Medulla oblongata (tissue), 1 donor: ENCODE measurements at regions not wholly inside any gene's neighbourhood (a gene's known extent, or its start where the extent isn't known, plus 50 kb on each side); places are given as distances from the start of the nearest gene placed in this dataset.
"Not testable (repeated sequence)": the region's sequence is repeated elsewhere in the genome, so short reads cannot be mapped to it uniquely, and the experiment has no call there.

Experiments used
- DNase-seq: peaks from one replicate; pipeline ENCODE4 v3.0.0-alpha.2; 2015; ENCODE audit errors: extremely low spot score

DNA sequence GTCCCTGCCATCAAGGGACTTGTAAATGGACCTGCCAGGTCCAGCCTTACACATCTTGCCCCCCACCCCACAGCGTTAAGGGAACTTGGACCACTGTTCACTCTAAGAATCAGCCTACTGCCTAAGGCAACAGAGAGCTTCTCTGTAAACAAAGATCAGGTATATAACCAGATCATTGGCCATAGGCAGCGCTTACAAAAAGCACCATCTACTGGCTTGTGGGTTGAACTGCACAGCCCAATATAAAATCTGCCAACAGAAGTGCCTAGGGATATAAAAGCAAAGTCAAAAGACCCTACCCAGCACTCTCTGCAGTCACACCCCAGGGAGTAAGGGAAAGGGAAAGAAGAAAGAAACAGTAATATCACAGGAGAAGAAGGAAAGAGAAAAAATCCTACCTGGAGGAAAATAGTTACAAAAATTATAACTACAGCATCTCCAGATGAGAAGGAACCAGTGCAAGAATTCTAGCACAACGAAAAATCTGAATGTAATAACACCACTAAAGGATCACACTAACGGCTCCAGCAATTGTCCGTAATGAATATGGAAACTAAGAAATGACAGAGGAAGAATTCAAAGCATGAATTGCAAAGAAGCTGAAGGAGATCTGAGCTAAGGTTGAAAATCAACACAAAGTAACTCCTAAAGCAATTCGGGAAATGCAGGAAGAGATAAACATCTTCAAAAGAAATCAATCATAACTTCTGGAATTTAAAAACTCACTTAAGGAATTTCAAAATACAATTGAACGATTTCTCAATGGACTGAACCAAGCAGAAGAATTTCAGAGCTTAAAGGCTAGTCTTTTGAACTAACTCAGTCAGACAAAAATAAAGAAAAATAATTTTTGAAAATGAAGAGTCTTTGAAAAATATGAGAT, 95.2 kb upstream of the PCED1B start:
- DNase-seq: peak; percentile 68

DNA sequence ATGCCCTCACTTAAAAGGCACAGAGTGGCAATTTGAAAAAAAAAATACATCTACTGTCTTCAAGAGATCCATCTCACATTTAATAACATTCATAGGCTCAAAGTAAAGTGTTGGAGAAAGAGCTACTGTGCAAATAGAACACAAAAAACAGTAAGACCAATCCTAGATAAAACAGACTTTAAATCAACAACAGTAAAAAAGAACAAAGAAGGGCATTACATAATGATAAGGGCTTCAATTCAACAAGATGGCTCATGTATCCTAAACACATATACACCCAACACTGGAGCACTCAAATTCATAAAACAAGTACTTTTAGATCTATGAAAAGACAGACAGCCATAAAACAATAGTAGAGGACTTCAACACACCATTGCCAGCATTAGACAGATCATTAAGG, 93.6 kb upstream of the PCED1B start:
- no peak for DNase-seq

DNA sequence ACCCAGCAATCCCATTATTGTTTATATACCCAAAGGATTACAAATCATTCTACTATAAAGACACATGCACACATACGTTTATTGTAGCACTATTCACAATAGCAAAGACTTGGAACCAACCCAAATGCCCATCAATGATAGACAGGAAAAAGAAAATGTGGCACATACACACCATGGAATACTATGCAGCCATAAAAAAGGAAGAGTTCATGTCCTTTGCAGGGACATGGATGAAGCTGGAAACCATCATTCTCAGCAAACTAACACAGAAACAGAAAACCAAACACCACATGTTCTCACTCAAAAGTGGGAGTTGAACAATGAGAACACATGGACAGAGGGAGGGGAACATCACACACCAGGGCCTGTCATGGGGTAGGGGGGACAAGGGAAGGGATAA, 91.3 kb upstream of the PCED1B start:
- not testable (repeated sequence) for DNase-seq

DNA sequence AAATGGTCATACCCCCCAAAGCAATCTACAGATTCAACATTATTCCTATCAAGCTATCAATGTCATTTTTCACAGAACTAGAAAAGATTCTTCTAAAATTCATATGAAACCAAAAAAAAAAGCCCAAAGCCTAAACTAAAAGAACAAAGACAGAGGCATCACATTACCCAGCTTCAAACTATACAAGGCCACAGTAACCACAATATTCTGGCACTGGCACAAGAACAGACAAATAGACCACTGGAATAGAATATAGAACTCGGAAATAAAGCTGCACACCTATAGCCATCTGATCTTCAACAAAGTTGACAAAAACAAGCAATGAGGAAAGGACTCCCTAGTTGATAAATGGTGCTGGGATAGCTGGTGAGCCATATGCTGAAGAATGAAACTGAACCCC, 89.2 kb upstream of the PCED1B start:
- DNase-seq: no peak

DNA sequence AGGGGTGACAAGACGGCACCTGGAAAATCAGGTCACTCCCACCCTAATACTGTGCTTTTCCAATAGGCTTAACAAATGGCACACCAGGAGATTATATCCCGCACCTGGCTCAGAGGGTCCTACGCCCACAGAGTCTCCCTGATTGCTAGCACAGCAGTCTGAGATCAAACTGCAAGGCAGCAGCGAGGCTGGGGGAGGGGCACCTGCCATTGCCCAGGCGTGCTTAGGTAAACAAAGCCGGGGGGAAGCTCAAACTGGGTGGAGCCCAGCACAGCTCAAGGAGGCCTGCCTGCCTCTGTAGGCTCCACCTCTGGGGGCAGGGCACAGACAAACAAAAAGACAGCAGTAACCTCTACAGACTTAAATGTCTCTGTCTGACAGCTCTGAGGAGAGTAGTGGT, 87.4 kb upstream of the PCED1B start:
- DNase-seq: not testable (repeated sequence)

DNA sequence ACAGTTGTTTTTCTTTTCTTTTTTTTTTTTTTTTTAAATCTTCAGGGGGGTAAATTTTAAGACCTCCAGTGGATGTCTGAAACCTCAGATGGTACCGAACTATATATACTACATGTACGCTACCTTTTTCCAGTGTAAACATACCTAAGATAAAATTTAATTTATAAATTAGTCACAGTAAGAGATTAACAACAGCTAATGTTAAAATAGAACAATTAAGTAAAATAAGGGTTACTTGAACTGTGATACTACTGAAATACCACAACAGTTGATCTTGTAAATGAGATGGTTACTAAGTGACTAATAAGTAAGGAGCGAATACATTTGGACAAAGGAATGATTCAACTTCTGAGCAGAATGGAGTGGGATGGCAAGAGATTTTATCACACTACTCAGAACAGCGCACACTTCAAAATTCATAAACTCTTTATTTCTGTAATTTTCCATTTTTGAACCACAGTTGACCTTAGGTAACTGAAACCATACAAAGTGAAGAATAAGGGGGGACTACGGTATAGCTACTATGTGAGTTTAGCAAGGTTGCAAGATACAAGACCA, 80.5 kb upstream of the PCED1B start:
- DNase-seq: no peak

DNA sequence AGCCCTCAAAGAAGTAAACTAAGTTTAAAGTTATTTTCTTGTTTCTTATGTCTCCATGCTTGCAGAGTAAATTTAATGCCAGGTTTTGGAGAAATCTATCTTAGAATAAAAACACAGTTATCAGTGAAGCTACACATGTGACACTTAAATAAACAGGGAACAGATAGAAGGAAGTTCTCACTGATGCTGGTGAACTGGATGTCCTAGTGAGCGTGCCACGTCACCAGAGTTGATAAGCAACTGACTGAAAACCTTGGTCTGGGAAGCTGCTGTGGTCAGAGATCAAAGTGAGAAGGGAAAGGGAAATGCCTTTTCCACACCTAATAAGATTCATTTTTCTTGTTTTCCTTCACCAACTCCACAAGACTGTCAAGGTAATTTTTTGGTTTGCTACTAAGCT, 74.8 kb upstream of the PCED1B start:
- DNase-seq: no peak

DNA sequence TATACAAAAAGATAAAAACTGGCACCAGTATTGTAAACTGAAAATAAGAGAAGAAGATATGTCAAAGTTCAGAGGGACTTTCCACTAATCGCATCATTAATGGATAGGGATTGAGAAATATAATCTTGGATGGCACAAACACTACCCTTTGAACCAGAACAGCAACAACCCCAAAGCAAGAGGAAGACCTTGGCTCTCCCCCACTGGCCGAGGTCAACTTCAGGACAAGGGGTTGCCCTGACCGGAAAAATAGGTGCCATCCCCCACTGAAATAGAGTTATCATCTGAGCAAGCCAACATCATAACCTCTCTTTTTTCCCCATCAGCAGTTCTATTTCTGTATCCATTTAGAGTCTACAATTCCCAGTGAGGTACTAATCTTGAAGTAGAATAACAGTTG, 72.4 kb upstream of the PCED1B start:
- DNase-seq: no peak

DNA sequence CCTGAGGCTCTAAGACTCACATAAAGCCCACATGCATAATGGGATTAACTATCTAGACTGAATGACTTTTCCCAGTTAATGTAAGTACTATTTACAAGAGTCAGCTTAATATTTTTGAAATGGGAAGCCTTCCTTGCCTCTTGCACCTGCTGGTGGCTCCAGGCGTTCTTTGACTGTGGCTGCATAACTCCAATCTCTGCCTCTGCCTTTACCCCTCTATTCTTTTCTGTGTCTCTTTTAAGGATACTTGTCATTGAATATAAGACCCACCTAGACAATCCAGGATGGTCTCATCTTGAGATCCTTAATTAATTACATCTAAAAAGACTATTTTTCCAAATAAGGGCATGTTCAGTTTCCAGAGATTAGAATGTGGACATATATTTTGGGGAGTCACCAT, 66.9 kb upstream of the PCED1B start:
- no peak for DNase-seq

DNA sequence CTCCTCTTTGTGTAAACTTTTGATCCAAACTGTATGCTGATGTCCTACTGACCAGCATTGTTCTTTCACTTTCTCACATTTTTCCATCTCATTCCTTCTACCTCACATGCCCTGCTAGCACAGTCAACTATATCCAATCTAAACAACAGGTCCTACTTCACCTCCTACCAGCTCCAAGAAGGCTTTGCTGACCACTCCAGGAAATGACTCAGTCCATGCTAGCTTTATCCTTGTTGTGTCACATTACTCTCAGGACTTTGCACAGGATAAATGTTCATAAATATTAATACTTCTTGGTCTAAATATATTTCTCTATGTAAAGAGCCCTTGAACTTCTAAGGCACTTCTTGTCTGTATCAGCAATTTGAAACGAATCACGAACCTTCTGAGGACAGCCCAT, 64.9 kb upstream of the PCED1B start:
- no peak for DNase-seq

DNA sequence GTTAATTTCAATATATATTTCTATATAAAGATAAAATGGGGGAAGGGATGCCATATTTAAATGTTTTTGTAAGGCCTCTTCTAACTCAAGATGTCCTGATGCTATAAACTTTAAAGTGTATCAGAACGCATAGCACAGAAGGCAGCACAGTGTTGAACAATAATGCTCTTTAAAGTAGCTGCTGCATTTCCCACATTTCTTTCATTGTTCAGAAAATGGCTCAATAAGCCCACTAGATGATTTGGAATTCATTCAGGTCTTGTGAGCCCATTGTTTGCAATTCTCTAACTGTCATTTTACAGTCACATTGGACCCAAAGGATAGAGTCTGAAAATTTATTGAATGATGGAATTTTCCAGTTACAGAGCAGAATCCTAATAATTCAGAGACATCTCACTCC, 64.0 kb upstream of the PCED1B start:
- DNase-seq: no peak

DNA sequence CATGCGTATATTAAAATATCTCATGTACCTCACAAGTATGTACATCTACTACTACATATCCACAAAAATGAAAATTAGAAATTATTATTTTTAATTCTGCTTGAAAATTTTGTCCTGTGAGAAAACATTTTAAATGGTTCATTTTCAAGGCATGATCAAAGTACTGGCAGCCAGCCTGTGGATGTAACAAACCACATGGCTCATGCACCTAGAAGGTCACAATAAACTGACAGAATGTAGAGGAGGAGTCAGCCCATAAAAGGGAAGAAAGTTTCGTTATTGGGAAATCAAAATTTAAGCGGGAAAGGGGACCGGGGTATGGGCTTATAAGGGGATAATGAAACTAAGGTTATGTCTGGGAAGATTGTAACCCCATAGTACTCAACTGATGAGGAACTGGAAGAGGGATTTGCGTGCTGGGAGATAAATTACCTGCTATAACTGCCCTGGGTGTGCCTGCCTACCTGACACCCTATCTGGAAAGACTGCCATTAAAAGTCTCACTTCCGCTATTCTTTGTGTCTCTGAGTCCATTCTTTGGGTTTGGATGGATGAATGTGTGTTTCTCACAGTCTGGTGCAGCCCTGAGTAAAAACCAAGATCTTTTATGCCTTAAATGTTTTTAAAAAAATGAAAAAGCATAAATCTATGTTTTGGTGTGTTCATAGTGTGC, 62.2 kb upstream of the PCED1B start:
- no peak for DNase-seq

DNA sequence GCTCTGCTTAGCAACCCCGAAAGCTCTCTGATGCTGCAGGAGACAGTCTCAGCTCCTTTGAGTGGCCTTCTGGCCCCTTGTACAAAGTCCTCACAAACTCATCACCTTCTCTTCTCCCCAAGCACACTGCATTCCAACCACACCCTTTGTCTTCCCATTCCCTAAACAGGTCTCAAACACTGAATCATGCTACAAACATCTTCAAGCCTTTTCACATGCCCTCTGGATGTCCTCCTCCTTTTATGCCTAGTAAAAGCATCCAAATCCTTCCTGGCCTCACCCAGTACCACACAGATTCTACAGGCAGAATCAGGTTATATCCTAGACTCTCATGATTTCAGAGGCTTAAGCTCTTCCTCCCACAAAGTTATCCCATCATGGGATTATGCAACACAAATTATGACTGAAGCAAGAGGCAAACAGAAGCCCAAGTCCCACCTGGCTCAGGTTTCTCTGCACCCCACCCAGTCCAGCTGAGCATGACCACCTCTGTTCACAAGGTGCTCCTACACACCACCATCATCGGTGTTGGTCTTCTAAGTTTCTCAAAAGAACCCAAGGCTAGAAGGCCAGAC, 61.4 kb upstream of the PCED1B start:
- no peak for DNase-seq

DNA sequence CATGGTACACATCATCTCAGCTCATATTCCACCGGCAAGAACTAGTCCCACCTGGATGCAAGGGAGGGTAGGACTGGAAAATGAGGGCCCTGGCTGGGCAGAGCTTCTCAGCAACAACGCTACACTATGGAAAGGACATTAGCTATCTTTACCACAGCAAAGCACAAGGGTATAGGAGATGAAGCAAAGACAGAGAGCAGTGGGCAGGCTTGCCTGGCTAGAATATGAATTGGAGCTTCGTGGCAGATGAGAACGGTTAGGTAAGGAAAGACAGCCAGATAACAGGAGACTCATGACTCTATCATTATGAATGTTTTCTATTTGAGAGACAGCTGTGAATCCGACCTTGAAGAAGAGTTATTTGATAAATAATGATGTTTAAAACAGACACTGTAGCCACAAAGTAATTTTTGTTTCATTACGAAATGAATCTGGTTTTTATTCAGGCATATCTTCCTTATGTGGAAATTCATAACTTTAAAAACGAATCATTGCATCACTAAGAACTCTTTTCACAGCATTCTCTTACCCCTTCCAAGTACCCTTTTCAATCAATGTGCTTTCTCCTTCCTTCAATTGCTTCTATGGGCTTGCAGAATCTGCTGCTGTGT, 59.1 kb upstream of the PCED1B start:
- no peak for DNase-seq

DNA sequence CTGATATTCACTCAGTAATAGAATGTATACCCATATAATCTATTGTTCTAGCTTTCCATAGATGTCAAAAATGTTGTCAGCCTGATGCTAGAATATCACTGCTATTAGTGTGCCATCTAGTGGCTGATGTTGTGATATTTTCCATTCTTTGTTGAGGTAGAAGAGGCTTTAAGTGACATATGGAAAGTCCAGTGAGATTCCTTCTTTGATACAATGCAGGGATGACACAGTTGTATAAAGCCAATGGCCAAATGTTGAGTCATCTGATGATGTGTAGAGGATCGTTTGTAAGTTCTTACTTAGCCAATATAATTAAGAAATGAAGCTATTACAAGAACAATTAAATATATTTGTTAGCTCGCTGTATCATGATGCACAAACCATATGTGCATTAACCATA, 58.1 kb upstream of the PCED1B start:
- DNase-seq: peak; percentile 76

DNA sequence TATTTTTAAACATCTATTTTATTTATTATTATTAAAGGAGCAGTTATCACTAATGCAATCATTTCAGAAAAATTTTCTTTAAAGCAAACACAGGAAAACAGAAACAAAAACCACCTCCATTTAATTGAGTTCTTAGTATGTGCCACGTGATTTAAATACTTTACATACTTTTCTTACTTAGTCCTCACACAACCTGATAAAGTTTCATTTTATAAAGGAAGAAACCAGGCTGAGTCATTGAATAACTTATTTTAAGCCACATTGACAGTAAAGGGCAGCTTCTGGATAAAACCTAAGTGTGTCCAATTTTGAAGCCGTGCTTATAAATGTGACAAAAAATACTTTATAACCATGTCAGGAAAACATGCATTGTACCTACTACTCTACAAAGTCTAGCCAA, 57.1 kb upstream of the PCED1B start:
- DNase-seq: no peak

DNA sequence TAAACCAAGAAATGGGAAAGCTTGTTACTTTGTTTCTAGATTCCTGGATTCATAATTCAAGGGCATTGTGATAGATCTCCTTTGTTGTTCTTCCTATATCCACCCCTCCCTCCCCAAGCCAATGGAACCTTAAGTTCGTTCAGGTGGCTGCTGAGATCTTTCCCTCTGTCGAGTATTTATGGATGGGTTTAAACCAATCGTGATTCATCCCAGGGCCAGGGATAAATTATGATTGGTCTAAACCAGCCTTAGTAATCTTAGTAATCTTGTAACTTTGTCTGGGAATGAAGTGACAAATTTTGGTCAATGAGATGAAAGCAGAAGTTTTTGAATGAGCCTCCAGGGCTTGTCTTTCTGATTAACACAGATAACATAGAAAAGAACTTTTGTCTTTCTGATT, 56.1 kb upstream of the PCED1B start:
- no peak for DNase-seq

DNA sequence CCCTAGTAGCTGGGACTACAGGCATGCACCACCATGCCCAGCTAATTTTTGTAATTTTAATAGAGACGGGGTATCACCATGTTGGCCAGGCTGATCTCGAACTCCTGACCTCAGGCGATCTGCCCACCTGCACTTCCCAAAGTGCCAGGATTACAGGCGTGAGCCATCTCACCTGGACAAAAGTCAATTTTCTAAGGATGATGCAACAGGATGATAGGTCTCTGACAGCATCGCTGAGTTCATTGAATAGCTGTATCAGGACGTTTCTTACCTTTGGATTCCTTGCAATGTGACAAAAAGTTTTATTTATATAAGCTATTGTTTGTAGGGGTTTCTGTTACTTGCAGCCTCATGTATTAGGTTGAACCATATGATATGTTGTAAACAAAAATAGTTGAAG, 55.5 kb upstream of the PCED1B start:
- no peak for DNase-seq

DNA sequence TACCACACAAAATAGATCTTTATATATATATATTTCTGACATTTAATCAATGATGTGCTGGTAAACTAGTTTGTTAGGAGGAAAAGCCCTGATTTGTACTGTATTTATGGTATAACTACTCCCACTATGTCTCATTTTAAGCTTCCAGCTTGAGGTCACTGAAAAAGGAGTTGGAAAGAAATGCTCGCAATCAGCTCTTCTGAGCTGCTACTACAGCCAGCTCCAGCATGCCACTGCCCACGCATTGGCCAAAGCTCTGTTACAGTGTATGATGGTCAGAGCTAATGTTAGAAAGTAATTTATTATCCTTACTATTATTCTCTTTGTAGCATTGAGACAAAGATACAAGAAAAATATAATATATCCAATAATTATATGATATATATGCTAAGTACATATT, 55.0 kb upstream of the PCED1B start:
- no peak for DNase-seq

DNA sequence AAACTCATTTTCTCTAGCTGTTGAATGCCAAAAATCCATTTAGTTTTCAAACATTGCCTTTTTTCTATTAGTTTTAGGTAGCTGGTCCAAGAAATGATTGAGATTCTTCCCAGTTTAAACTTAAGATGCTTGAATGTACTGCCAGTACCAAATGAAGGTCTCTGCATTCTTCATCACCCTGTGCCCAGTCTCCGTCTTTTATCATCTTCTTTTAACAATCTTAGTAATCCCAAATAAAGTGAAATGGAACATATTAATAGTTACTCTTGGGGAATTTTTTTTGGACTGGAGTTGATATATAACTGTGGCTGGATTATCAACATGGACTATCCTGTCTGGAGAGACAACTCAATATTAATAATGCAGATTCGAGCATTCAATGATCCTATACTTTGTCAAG, 54.1 kb upstream of the PCED1B start:
- DNase-seq: no peak

DNA sequence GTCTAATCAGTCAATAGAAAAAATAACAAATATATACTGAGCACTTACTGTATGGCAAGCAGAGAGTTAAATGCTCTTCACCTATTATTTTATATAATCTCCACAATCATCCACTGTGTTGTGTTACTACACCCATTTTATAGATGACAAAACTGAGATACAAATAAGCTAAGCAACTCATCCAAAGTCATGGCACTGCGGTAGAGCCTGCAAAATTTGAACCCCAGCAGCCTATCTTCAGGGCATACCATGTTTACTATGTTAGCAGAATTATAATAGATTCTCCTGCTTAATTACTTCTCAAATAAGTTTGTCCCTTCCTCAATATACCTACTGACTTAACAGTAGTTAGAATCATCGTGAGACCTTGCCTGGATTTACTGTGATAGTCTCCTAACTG, 53.6 kb upstream of the PCED1B start:
- DNase-seq: no peak

DNA sequence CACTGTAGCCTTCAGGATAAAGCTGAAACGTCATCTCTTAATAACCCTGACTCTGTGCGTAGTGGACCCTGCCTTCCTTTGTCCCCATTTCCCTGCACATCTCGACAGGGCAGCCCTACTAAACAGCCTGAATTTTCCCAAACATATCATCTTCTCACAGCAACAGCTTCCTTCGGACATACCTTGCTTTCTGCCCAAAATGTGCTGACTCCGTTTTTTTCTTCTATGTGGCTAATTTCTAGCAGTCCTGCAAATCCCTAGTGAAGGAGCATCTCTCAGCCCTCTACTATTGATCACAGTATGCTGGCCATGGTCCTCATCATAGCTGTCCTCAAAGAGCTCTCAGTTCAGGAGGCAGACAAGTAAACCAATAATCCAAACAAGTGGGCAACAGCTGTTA, 53.1 kb upstream of the PCED1B start:
- DNase-seq: no peak
